ENCODE measurements at regions not wholly inside any gene's neighbourhood (a gene's known extent, or its start where the extent isn't known, plus 50 kb on each side); places are given as distances from the start of the nearest gene placed in this dataset.
A peak's percentile ranks its signal among the peaks of the same experiment; 100 is the strongest.
"Not testable (repeated sequence)": the region's sequence is repeated elsewhere in the genome, so short reads cannot be mapped to it uniquely, and the experiment has no call there.

- no peak for DNase-seq (ENCODE audit: low spot score)
Measured at GRCh38 chr12:127038152-127038551, 1228.8 kb upstream of the TMEM132C start.

GRCh38 chr12:127038761-127039160, 1228.2 kb upstream of the TMEM132C start:
- no peak for DNase-seq (ENCODE audit: low spot score)

- DNase-seq (ENCODE audit: low spot score), result no peak
Measured at GRCh38 chr12:127041985-127042625, 1224.9 kb upstream of the TMEM132C start.

- no peak for DNase-seq (ENCODE audit: low spot score)
Measured at GRCh38 chr12:127043731-127044130, 1223.2 kb upstream of the TMEM132C start.

- no peak for DNase-seq (ENCODE audit: low spot score)
Measured at GRCh38 chr12:127044836-127045235, 1222.1 kb upstream of the TMEM132C start.

GRCh38 chr12:127046467-127046866, 1220.5 kb upstream of the TMEM132C start:
- DNase-seq (ENCODE audit: low spot score), result no peak

GRCh38 chr12:127048057-127048456, 1218.9 kb upstream of the TMEM132C start:
- no peak for DNase-seq (ENCODE audit: low spot score)

- not testable (repeated sequence) for DNase-seq (ENCODE audit: low spot score)
Measured at GRCh38 chr12:127048525-127048924, 1218.4 kb upstream of the TMEM132C start.

GRCh38 chr12:127051139-127051538, 1215.8 kb upstream of the TMEM132C start:
- no peak for DNase-seq (ENCODE audit: low spot score)

- no peak for DNase-seq (ENCODE audit: low spot score)
Measured at GRCh38 chr12:127052511-127053232, 1214.3 kb upstream of the TMEM132C start.

GRCh38 chr12:127054531-127054930, 1212.4 kb upstream of the TMEM132C start:
- DNase-seq (ENCODE audit: low spot score), result no peak

- DNase-seq (ENCODE audit: low spot score), result peak; percentile 57
Measured at GRCh38 chr12:127060310-127060847, 1206.6 kb upstream of the TMEM132C start.

- DNase-seq (ENCODE audit: low spot score), result no peak
Measured at GRCh38 chr12:127060933-127061332, 1206.0 kb upstream of the TMEM132C start.

GRCh38 chr12:127063339-127064072, 1203.5 kb upstream of the TMEM132C start:
- DNase-seq (ENCODE audit: low spot score), result no peak

- no peak for DNase-seq (ENCODE audit: low spot score)
Measured at GRCh38 chr12:127064207-127064606, 1202.8 kb upstream of the TMEM132C start.

GRCh38 chr12:127065595-127065994, 1201.4 kb upstream of the TMEM132C start:
- DNase-seq (ENCODE audit: low spot score), result no peak

- no peak for DNase-seq (ENCODE audit: low spot score)
Measured at GRCh38 chr12:127070515-127071157, 1196.3 kb upstream of the TMEM132C start.

GRCh38 chr12:127074161-127074560, 1192.8 kb upstream of the TMEM132C start:
- DNase-seq (ENCODE audit: low spot score), result no peak

- no peak for DNase-seq (ENCODE audit: low spot score)
Measured at GRCh38 chr12:127075981-127076380, 1191.0 kb upstream of the TMEM132C start.

- no peak for DNase-seq (ENCODE audit: low spot score)
Measured at GRCh38 chr12:127077262-127078045, 1189.5 kb upstream of the TMEM132C start.

- no peak for DNase-seq (ENCODE audit: low spot score)
Measured at GRCh38 chr12:127078577-127079350, 1188.2 kb upstream of the TMEM132C start.
